H1 (cell line): ENCODE measurements at regions not wholly inside any gene's neighbourhood (a gene's known extent, or its start where the extent isn't known, plus 50 kb on each side); places are given as distances from the start of the nearest gene placed in this dataset.

Source experiments
- ATF3 ChIP-seq: IDR thresholded peaks from 2 replicates; pipeline ENCODE4 v1.6.1; 2011; ENCODE audit warnings: low read depth, mild to moderate bottlenecking, low read length; ENCODE audit not compliant: insufficient read depth
- BACH1 ChIP-seq: IDR thresholded peaks from 2 replicates; pipeline ENCODE4 v1.6.1; 2012; ENCODE audit warnings: low read length, improper control_type of control experiment
- CHD7 ChIP-seq: fragments of 300-600 bp; sonication (generic); IDR thresholded peaks from 2 replicates; pipeline ENCODE4 v1.7.1; 2012; ENCODE audit warnings: low read length, moderate library complexity, mild to moderate bottlenecking, inconsistent platforms; ENCODE audit not compliant: insufficient replicate concordance
- EP300 ChIP-seq, 2 experiments: IDR thresholded peaks; 1 replicate in 1 of 2; 2 replicates in 1 of 2; pipeline ENCODE4 v1.6.1; 2011 to 2012; ENCODE audit warnings: low read depth in 2 of 2, low read length in 2 of 2, mild to moderate bottlenecking in 2 of 2, borderline replicate concordance in 1 of 2, inconsistent platforms in 1 of 2, moderate library complexity in 1 of 2
- FOSL1 ChIP-seq: IDR thresholded peaks from 2 replicates; pipeline ENCODE4 v1.6.1; 2011; ENCODE audit warnings: mild to moderate bottlenecking, low read depth, low read length, moderate library complexity; ENCODE audit not compliant: insufficient read depth
- GABPA ChIP-seq: IDR thresholded peaks from 2 replicates; pipeline ENCODE4 v1.6.1; 2011; ENCODE audit warnings: mild to moderate bottlenecking, low read length, moderate library complexity, borderline replicate concordance; ENCODE audit not compliant: insufficient read depth
- POLR2AphosphoS5 ChIP-seq: IDR thresholded peaks from 2 replicates; pipeline ENCODE4 v1.6.1; 2011; ENCODE audit warnings: low read depth, low read length
- SIRT6 ChIP-seq: IDR thresholded peaks from one replicate; pipeline ENCODE4 v1.7.1; 2012; ENCODE audit warnings: low read length, inconsistent platforms
- TCF12 ChIP-seq: IDR thresholded peaks from 2 replicates; pipeline ENCODE4 v1.6.1; 2011; ENCODE audit warnings: low read depth, mild to moderate bottlenecking, low read length
- USF2 ChIP-seq: IDR thresholded peaks from 2 replicates; pipeline ENCODE4 v1.6.1; 2011; ENCODE audit warnings: low read length, improper control_type of control experiment
- ZNF274 ChIP-seq: IDR thresholded peaks from 2 replicates; pipeline ENCODE4 v1.7.0; 2012; ENCODE audit warnings: low read length, borderline replicate concordance; ENCODE audit errors: extremely low read depth

- TF ChIP-seq CHD7 (no peak), FOSL1 (no peak), USF2 (no peak), TCF12 (no peak), ATF3 (no peak), ZNF274 (no peak), POLR2AphosphoS5 (no peak), EP300 (IDR thresholded peaks at IDR 0.05; ENCODE audit: borderline replicate concordance in 1 of 2, low read depth in 2 of 2, low read length in 2 of 2) (no peak), SIRT6 (no peak), GABPA (no peak), BACH1 (no peak)
Observed at GRCh38 chr3:16673530-16673929, 68.3 kb upstream of the DAZL start (continued).
